ENCODE measurements at regions not wholly inside any gene's neighbourhood (a gene's known extent, or its start where the extent isn't known, plus 50 kb on each side); places are given as distances from the start of the nearest gene placed in this dataset.

GRCh38 chr15:69515926-69516325, 63.3 kb downstream of the RPLP1 start:
- Histone ChIP-seq H3K27me3 (ENCODE audit: insufficient read depth) (peaks cover 7% of the 10 kb centered on the region; the same call in 1 of the 2 replicates), H4K20me1 (ENCODE audit: insufficient read depth) (no peaks in the 10 kb centered on the region), H3K9me2 (no peaks in the 10 kb centered on the region), H3K4me2 (no peak overlapping the region), H3F3A (replicated peaks; ENCODE audit: insufficient read depth) (no peaks in the 10 kb centered on the region), H3K9me3 (no peaks in the 10 kb centered on the region), H3K36me3 (replicated peaks in 1 of 2; ENCODE audit: control insufficient read depth in 1 of 2, insufficient read depth in 2 of 2, low read length in 1 of 2) (no peaks in the 10 kb centered on the region), H3K4me3 (ENCODE audit: low read depth in 2 of 2, low read length in 1 of 2) (no peak overlapping the region), H3K4me1 (ENCODE audit: control insufficient read depth in 1 of 2, insufficient read depth in 2 of 2, low read depth in 1 of 2, low read length in 1 of 2) (peaks cover 0 to 4% of the 10 kb centered on the region in 2 experiments; a peak in 1 of 4 replicates), H3K9ac (no peak overlapping the region), H3K79me2 (ENCODE audit: insufficient read depth) (no peaks in the 10 kb centered on the region), H3K27ac (ENCODE audit: low read depth in 2 of 2, low read length in 1 of 2) (no peak overlapping the region), H2AFZ (ENCODE audit: low read depth) (no peak overlapping the region)
- no peak for DNase-seq
- POLR2A ChIA-PET, result no interaction called here
- 46% methylated on average over 3 of the region's 3 CpGs for WGBS (ENCODE audit: low lambda C conversion rate)
- TF ChIP-seq TEAD4 (IDR thresholded peaks at IDR 0.05; ENCODE audit: borderline replicate concordance, insufficient read depth) (no peak), MAX (IDR thresholded peaks at IDR 0.05; ENCODE audit: low read depth) (no peak)
- TF ChIP-seq, protein P1, sequence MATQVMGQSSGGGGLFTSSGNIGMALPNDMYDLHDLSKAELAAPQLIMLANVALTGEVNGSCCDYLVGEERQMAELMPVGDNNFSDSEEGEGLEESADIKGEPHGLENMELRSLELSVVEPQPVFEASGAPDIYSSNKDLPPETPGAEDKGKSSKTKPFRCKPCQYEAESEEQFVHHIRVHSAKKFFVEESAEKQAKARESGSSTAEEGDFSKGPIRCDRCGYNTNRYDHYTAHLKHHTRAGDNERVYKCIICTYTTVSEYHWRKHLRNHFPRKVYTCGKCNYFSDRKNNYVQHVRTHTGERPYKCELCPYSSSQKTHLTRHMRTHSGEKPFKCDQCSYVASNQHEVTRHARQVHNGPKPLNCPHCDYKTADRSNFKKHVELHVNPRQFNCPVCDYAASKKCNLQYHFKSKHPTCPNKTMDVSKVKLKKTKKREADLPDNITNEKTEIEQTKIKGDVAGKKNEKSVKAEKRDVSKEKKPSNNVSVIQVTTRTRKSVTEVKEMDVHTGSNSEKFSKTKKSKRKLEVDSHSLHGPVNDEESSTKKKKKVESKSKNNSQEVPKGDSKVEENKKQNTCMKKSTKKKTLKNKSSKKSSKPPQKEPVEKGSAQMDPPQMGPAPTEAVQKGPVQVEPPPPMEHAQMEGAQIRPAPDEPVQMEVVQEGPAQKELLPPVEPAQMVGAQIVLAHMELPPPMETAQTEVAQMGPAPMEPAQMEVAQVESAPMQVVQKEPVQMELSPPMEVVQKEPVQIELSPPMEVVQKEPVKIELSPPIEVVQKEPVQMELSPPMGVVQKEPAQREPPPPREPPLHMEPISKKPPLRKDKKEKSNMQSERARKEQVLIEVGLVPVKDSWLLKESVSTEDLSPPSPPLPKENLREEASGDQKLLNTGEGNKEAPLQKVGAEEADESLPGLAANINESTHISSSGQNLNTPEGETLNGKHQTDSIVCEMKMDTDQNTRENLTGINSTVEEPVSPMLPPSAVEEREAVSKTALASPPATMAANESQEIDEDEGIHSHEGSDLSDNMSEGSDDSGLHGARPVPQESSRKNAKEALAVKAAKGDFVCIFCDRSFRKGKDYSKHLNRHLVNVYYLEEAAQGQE (IDR thresholded peaks at IDR 0.05; ENCODE audit: low read depth, low read length), result no peak
- CTCF ChIA-PET, result no interaction called here

DNA sequence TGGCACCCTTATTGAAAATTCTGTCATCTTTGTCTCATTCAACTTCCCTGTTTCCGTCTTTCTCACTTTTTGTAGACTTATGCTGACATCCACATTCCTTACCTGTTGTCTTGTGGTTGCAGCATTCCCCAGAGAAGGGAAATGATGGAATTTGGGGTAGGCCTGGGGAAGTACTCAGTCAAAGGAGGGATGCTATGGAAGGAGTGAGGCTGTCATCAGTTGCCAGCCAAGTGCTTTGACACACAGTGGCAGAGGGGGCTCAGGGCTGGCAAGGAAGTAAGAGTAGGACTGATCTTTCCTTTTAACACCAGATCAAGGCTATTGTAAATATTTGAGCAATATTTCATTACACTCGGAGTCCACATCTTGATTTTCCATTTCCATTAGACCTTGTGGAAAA, 64.4 kb downstream of the RPLP1 start:
- Histone ChIP-seq H4K20me1 (ENCODE audit: insufficient read depth) (no peaks in the 10 kb centered on the region), H3K27ac (ENCODE audit: low read depth in 2 of 2, low read length in 1 of 2) (no peak overlapping the region), H3K36me3 (replicated peaks in 1 of 2; ENCODE audit: control insufficient read depth in 1 of 2, insufficient read depth in 2 of 2, low read length in 1 of 2) (no peaks in the 10 kb centered on the region), H3F3A (replicated peaks; ENCODE audit: insufficient read depth) (no peaks in the 10 kb centered on the region), H3K4me3 (ENCODE audit: low read depth in 2 of 2, low read length in 1 of 2) (no peak overlapping the region), H3K27me3 (ENCODE audit: insufficient read depth) (peaks cover 12% of the 10 kb centered on the region; the same call in 1 of the 2 replicates), H3K4me2 (no peak overlapping the region), H2AFZ (ENCODE audit: low read depth) (no peak overlapping the region), H3K79me2 (ENCODE audit: insufficient read depth) (no peaks in the 10 kb centered on the region), H3K9me2 (no peaks in the 10 kb centered on the region), H3K9ac (no peak overlapping the region), H3K4me1 (ENCODE audit: control insufficient read depth in 1 of 2, insufficient read depth in 2 of 2, low read depth in 1 of 2, low read length in 1 of 2) (peaks cover 0 to 4% of the 10 kb centered on the region in 2 experiments; a peak in 1 of 4 replicates), H3K9me3 (no peaks in the 10 kb centered on the region)
- POLR2A ChIA-PET, result no interaction called here
- CTCF ChIA-PET, result interaction anchor here (1.4 kb wide), 1 partner anchor 971 kb away, joined by 3 read pairs; no protein-coding TSS in a partner anchor
- 35% methylated on average over 2 of the region's 2 CpGs for WGBS (ENCODE audit: low lambda C conversion rate)
- TF ChIP-seq RCOR1 (IDR thresholded peaks at IDR 0.05; ENCODE audit: low read length) (no peak), CTCF (IDR thresholded peaks at IDR 0.05) (no peak), FOXJ3 (CRISPR knock-in tag; IDR thresholded peaks at IDR 0.05) (no peak), MEF2A (IDR thresholded peaks at IDR 0.05; ENCODE audit: borderline replicate concordance, low read depth) (no peak), USF1 (IDR thresholded peaks at IDR 0.05; ENCODE audit: borderline replicate concordance, low read depth) (no peak), RAD21 (IDR thresholded peaks at IDR 0.05; ENCODE audit: low read length) (no peak), NFIC (IDR thresholded peaks at IDR 0.05; ENCODE audit: borderline replicate concordance) (no peak), FOXM1 (IDR thresholded peaks at IDR 0.05; ENCODE audit: low read depth) (no peak), SIN3A (IDR thresholded peaks at IDR 0.05; ENCODE audit: borderline replicate concordance, low read depth, low read length) (no peak), TCF12 (IDR thresholded peaks at IDR 0.05) (no peak), CHD2 (IDR thresholded peaks at IDR 0.05; ENCODE audit: low read length, partially characterized antibody) (no peak), GATA2 (CRISPR knock-in tag; IDR thresholded peaks at IDR 0.05) (no peak)
- TF ChIP-seq, protein P2, sequence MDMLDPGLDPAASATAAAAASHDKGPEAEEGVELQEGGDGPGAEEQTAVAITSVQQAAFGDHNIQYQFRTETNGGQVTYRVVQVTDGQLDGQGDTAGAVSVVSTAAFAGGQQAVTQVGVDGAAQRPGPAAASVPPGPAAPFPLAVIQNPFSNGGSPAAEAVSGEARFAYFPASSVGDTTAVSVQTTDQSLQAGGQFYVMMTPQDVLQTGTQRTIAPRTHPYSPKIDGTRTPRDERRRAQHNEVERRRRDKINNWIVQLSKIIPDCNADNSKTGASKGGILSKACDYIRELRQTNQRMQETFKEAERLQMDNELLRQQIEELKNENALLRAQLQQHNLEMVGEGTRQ (IDR thresholded peaks at IDR 0.05; ENCODE audit: borderline replicate concordance, low read depth, low read length), result no peak
- no peak for DNase-seq

Data from SK-N-SH (cell line).